Activated naive CD8-positive, alpha-beta T cell treated with anti-CD3 and anti-CD28 coated beads, Interleukin-2, amount 10 ng/mL, durations not matched to agents 7 days and 5 days (primary cell): ENCODE measurements at regions not wholly inside any gene's neighbourhood (a gene's known extent, or its start where the extent isn't known, plus 50 kb on each side); places are given as distances from the start of the nearest gene placed in this dataset.

ENCODE experiments used
- ATAC-seq: fragments of 150-1000 bp; cut with Tn5 transposase; one replicate; pipeline ENCODE4 v1.10.0; 2021; ENCODE audit warnings: low read depth, moderate library complexity
- POLR2A ChIA-PET: fragments of 350-600 bp; sonication (Branson Sonifier 250); formaldehyde crosslinking; loops from one replicate; lab custom pipeline; 2021; ENCODE audit warnings: antibody characterized with exemption; lab: Charles Lee
- DNase-seq: peaks from one replicate; pipeline ENCODE4 v3.0.0; 2021
- H3K27ac Mint-ChIP-seq: one replicate; pipeline ENCODE4 v1.8.0; 2022; ENCODE audit warnings: mild to moderate bottlenecking, mixed read lengths
- H3K27me3 Mint-ChIP-seq: one replicate; pipeline ENCODE4 v1.8.0; 2022; ENCODE audit warnings: mild to moderate bottlenecking, moderate library complexity, mixed read lengths
- H3K36me3 Mint-ChIP-seq: one replicate; pipeline ENCODE4 v1.8.0; 2021; ENCODE audit warnings: mild to moderate bottlenecking, mixed read lengths
- H3K4me1 Mint-ChIP-seq: one replicate; pipeline ENCODE4 v1.8.0; 2021; ENCODE audit warnings: mixed read lengths
- H3K4me3 Mint-ChIP-seq: one replicate; pipeline ENCODE4 v1.8.0; 2022; ENCODE audit warnings: mild to moderate bottlenecking, moderate library complexity, mixed read lengths
- H3K9me3 Mint-ChIP-seq: one replicate; pipeline ENCODE4 v1.8.0; 2021; ENCODE audit warnings: mixed read lengths

DNA sequence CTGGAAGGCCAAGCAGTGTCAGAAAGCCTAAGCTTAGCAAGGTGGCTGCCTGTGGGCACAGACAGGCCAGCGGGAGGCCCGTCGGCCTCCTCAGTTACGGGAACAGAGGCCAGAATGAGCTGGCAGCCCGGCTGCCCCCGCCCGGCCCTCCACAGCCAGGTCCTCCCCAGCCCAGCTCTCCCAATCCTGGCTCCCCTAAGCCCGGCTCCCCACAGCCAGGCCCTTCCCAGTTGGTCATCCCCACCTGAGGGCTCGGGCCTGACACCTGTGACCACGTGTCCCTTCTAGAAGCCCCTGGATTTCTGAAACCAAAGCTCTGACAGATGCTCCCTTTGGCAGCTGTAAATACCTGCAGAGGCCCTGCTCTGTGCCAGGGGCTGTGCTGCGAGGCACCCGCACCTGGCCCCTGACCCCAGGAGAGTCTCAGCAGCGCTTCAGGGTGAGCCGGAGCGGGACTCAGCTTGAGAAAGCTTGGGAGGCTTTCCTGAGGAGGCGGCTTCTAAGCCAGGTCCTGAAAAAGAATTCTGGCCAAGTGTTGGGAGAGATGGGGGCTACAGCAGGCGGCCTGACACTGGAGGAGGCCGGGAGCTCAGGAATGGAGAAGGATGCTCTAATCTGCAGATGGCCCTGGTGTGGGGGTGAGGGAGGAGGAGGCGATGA lies 80.4 kb upstream of the OLFM1 start:
- DNase-seq (no peak), ATAC-seq (no peak)
- peaks cover 1% of the 10 kb centered on the region for H3K9me3 Mint-ChIP-seq
- H3K4me3 Mint-ChIP-seq = no peak overlapping the region
- H3K4me1 Mint-ChIP-seq = no peaks in the 10 kb centered on the region
- POLR2A ChIA-PET = no interaction called here
- H3K36me3 Mint-ChIP-seq = no peaks in the 10 kb centered on the region
- no peak overlapping the region for H3K27ac Mint-ChIP-seq
- H3K27me3 Mint-ChIP-seq = no peaks in the 10 kb centered on the region

DNA sequence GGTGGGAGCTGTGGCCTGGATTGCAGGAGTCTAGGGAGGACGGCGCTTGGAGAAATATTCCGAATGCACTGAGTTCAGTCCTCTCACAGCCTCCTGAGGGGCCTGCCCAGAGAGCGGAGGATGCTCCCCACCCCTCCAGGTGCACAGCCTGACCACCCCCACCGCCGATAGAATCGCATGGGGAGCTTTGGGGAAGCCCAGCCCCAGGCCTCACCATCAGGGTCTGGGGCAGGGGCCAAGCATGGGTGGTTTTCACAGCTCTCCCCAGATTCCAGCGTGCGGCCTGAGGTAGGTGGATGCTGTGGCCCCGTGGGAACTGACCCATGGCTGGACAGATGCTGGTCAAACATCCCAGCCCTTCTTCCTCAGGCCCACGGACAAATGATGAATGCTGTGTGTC lies 79.9 kb upstream of the OLFM1 start:
- no peaks in the 10 kb centered on the region for H3K36me3 Mint-ChIP-seq
- no peaks in the 10 kb centered on the region for H3K4me1 Mint-ChIP-seq
- H3K9me3 Mint-ChIP-seq = no peaks in the 10 kb centered on the region
- H3K4me3 Mint-ChIP-seq = no peak overlapping the region
- ATAC-seq (no peak), DNase-seq (no peak)
- POLR2A ChIA-PET = no interaction called here
- no peak overlapping the region for H3K27ac Mint-ChIP-seq
- no peaks in the 10 kb centered on the region for H3K27me3 Mint-ChIP-seq

DNA sequence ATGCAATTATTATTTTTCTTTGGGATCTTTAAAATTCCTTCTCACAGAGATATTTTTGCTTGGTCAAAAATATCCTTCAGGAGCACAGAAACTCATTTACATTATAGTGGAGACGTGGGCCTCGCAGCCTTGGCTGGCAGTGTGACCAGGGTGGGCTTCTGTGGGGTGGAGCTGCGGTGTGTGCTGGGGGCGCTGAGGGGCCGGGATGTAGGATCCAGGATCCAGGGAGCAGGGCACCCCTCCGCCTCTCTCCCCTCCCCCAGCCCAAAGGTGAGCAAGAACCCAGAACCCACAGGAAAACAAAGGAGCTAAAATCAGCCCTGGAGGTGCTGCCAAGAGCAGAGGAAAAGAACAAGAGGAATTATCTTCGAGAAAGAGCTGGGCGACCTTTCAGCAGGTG lies 79.1 kb upstream of the OLFM1 start:
- H3K9me3 Mint-ChIP-seq = no peaks in the 10 kb centered on the region
- POLR2A ChIA-PET = no interaction called here
- DNase-seq (no peak), ATAC-seq (no peak)
- no peaks in the 10 kb centered on the region for H3K36me3 Mint-ChIP-seq
- no peak overlapping the region for H3K27ac Mint-ChIP-seq
- no peak overlapping the region for H3K4me3 Mint-ChIP-seq
- H3K27me3 Mint-ChIP-seq = no peaks in the 10 kb centered on the region
- H3K4me1 Mint-ChIP-seq = no peaks in the 10 kb centered on the region

DNA sequence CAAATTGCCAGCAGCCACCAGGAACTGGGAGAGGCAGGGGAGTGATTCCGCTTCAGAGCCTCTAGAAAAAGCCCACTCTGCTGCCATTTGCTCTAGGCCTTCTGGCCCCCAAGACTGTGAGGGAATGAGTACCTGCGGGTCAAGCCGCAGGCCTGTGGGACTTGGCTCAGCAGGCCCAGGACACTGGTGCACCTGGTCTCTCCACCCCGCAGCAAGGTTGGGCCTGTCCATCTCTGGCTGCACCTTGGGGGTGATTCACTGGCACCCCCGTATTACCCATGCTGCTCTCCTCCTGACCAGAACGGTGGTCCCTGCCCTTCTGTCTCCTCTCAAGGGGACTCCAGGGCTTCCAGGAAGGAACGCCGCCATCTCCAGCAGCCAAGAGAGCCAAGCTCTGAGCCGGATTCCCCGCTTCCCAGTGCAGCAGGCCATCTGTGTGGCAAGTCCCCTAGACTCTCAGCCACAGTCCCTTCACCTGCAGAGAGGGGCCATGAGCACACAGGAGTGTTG lies 78.4 kb upstream of the OLFM1 start:
- no peaks in the 10 kb centered on the region for H3K9me3 Mint-ChIP-seq
- DNase-seq (no peak), ATAC-seq (no peak)
- no peaks in the 10 kb centered on the region for H3K27me3 Mint-ChIP-seq
- H3K27ac Mint-ChIP-seq = no peak overlapping the region
- POLR2A ChIA-PET = no interaction called here
- H3K4me3 Mint-ChIP-seq = no peak overlapping the region
- no peaks in the 10 kb centered on the region for H3K4me1 Mint-ChIP-seq
- H3K36me3 Mint-ChIP-seq = no peaks in the 10 kb centered on the region

DNA sequence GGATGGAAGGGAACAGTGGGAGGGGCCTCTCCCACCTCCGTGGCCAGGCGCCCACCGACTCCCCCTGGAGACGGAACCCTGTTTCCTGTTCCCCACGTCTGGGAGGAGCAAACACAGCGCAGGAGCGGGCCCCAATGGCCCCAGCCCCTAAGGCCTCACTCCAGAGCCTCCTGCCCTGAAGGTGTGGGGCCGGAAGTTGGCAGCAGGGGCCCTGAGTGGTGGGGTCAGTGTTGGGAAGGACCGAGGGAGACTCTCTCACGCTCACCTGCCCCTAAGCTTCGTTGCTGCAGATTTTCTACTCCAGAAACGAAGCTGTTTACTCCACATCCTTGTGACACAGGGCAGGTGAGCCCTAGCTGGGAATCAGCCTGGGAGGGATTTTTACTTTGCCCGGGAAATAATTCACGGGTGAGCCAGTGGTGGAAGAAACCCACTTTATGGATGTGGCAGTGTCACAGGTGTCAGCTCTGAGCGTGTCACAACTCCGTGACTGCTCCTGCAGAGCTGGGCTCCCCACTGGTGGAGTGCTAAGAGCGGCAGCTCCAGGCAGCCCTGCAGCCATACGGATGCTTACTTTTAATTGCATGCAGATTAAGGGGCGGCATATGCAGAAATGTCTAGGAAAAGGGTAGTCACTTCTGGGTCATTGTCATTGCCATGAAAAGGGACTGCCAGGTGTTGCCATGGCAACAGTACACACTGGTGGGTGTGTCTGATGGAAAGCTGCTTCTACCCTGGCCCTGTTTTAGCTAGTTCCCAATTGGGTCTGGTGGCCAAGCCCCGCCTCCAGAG lies 77.5 kb upstream of the OLFM1 start:
- H3K27ac Mint-ChIP-seq = no peak overlapping the region
- H3K4me3 Mint-ChIP-seq = no peak overlapping the region
- H3K4me1 Mint-ChIP-seq = no peaks in the 10 kb centered on the region
- POLR2A ChIA-PET = no interaction called here
- DNase-seq (no peak), ATAC-seq (no peak)
- H3K36me3 Mint-ChIP-seq = no peaks in the 10 kb centered on the region
- no peaks in the 10 kb centered on the region for H3K9me3 Mint-ChIP-seq
- no peaks in the 10 kb centered on the region for H3K27me3 Mint-ChIP-seq

DNA sequence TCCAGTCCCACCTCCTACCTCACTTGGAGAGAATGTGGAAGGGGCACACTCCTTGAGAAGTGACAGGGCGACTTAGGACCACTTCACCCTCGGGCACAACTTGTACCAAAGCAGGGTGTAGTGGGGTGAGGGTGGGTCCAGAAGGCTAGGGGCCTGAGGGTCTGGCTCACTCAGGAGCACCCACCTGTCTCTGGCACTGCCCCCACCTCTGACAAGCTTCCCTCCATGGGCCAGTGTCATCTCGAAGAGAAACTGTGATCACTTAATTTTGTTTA lies 76.9 kb upstream of the OLFM1 start:
- Mint-ChIP-seq H3K4me1 (no peaks in the 10 kb centered on the region), H3K36me3 (no peaks in the 10 kb centered on the region), H3K4me3 (no peak overlapping the region), H3K27me3 (no peaks in the 10 kb centered on the region), H3K27ac (no peak overlapping the region), H3K9me3 (no peaks in the 10 kb centered on the region)
- DNase-seq (no peak), ATAC-seq (no peak)
- POLR2A ChIA-PET = no interaction called here

DNA sequence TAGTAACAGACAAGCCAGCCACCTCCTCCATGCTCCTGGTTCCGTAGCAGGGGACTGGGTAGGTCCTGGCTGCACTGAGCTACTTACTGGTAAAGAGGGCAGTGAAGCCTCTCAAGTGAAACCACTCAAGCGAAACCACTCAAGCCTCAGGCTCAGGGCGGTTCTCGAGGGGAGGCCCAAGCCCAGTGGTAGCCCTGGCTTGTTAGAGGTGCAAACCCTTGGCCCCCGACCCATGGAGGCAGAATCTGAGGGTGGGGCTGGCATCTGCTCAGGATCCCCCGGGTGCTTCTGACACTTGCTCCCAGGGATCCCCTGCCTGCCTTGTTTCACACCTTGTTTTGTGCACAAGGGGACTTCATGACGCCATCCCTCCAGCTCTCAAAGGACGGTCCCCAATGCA lies 76.5 kb upstream of the OLFM1 start:
- no peak overlapping the region for H3K27ac Mint-ChIP-seq
- DNase-seq (no peak), ATAC-seq (no peak)
- no peaks in the 10 kb centered on the region for H3K4me1 Mint-ChIP-seq
- POLR2A ChIA-PET = no interaction called here
- H3K4me3 Mint-ChIP-seq = no peak overlapping the region
- H3K36me3 Mint-ChIP-seq = no peaks in the 10 kb centered on the region
- no peaks in the 10 kb centered on the region for H3K9me3 Mint-ChIP-seq
- H3K27me3 Mint-ChIP-seq = no peaks in the 10 kb centered on the region

DNA sequence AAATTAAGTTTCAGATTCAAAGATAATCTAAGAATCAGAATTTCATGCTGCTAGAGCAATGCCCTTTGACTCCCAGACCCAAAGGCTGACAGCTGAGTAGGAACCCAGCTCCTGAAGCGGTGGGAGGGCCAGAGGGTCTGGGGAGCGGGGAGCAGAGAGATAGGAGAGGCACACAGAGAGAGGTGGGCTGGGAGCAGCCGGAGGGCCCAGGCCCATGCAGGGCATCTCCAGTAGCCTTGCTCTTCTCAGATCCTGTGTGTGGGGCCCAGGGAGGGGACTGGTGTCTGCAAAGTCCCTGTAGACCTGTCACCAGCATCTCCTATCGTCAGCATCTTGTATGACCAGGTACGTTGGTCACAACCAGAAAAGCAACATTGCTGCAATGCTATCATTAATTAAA lies 75.3 kb upstream of the OLFM1 start:
- Mint-ChIP-seq H3K36me3 (no peaks in the 10 kb centered on the region), H3K27me3 (no peaks in the 10 kb centered on the region), H3K4me3 (no peak overlapping the region), H3K27ac (no peak overlapping the region), H3K9me3 (no peaks in the 10 kb centered on the region), H3K4me1 (no peaks in the 10 kb centered on the region)
- POLR2A ChIA-PET = no interaction called here
- DNase-seq (no peak), ATAC-seq (no peak)

DNA sequence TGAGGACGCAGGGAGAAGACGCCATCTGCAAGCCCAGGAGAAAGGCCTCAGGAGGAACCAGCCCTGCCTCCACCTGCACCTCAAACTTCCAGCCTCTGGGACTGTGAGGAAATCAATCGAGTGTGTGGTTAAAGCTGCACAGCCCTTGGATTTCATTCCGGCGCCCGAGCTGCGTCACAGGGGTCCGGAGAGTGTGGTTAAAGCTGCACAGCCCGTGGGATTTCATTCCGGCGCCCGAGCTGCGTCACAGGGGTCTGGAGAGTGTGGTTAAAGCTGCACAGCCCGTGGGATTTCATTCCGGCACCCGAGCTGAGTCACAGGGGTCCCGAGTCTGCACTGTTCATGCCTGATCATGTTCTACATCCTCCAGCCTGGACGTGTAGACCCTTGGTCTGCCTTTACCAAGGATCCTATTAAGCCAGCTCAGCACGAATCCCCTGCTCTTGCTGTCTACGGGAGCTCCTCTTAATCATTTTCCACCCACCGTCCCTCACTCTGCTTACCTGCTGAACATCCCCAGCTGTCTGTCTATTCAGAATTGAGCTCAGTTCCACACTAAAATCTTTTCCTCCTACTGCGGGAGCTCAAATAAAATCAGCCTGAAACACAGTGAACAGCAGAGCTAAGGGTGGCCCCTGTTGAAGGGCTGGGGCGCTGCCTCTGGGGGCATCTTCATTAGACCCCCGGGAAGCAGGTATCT lies 73.0 kb upstream of the OLFM1 start:
- Mint-ChIP-seq H3K4me1 (peaks cover 2% of the 10 kb centered on the region), H3K4me3 (no peak overlapping the region), H3K27me3 (no peaks in the 10 kb centered on the region), H3K36me3 (no peaks in the 10 kb centered on the region), H3K27ac (no peak overlapping the region), H3K9me3 (no peaks in the 10 kb centered on the region)
- POLR2A ChIA-PET = no interaction called here
- ATAC-seq (no peak), DNase-seq (no peak)

DNA sequence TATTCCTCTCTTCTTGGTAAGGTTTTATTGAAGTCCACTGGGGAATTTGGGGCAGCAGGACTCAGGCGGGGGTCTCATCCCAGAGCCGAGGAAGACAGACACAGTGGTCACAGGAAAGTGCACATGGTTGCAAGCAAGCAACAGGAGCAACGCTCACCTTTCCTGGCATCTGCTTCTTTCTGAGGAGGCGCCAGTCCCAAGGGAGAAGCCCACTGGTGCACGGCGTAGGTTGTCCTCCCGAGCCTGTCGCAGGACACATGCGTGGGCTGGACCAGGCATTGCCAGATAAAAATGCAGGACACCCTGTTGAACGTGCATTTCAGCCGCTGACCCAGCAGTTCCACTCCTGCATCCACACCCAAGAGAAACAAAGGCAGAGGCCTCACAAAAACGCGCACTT lies 72.4 kb upstream of the OLFM1 start:
- ATAC-seq (no peak), DNase-seq (no peak)
- H3K27ac Mint-ChIP-seq = no peak overlapping the region
- no peaks in the 10 kb centered on the region for H3K36me3 Mint-ChIP-seq
- no peaks in the 10 kb centered on the region for H3K27me3 Mint-ChIP-seq
- POLR2A ChIA-PET = no interaction called here
- no peaks in the 10 kb centered on the region for H3K9me3 Mint-ChIP-seq
- H3K4me1 Mint-ChIP-seq = peaks cover 2% of the 10 kb centered on the region
- H3K4me3 Mint-ChIP-seq = no peak overlapping the region

DNA sequence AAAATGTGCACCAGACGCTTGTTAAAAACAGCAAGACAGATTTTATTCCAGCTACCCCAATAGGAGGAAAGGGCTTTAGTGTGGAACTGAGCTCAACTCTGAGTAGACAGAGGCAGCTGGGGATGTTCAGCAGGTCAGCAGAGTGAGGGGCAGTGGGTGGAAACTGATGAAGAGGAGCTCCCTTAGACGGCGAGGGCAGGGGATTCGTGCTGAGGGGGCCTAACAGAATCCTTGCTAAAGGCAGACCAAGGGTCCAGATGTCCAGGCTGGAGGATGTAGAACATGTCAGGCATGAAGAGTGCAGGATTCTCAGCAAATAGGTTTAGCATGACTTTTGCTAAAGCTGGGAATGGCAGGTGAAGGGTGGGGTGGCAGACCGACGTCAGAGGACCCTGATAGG lies 71.9 kb upstream of the OLFM1 start:
- H3K27me3 Mint-ChIP-seq = no peaks in the 10 kb centered on the region
- no peaks in the 10 kb centered on the region for H3K36me3 Mint-ChIP-seq
- H3K4me1 Mint-ChIP-seq = peaks cover 2% of the 10 kb centered on the region
- ATAC-seq = no peak
- POLR2A ChIA-PET = no interaction called here
- H3K27ac Mint-ChIP-seq = no peak overlapping the region
- DNase-seq = no peak
- H3K9me3 Mint-ChIP-seq = no peaks in the 10 kb centered on the region
- H3K4me3 Mint-ChIP-seq = no peak overlapping the region

DNA sequence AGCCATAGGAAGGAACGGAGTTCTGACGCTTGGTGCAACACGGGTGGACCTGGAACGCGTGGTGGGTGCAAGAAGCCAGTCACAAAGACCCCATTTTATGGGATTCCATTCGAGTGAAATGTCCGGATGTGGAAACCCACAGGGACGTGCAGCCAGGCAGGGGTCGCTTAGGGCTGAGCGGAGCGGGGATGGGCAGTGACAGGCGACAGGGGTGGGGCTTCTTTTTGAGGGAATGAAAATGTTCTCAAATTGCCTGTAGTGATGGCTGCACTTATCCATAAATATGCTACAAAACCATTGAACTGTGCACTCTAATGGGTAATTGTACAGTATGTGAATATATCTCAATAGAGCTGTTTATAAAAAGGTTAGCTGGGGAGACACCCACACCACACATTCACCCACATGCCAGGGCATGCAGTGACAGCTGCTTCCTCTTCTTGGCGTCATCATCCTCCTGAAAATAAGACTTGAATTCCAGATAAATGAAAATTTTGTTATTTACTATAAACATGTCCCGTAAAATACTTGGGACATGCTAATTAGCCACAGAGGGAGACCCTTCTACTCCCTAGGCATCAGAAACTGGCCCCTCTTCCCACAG lies 71.3 kb upstream of the OLFM1 start:
- no peaks in the 10 kb centered on the region for H3K36me3 Mint-ChIP-seq
- H3K9me3 Mint-ChIP-seq = no peaks in the 10 kb centered on the region
- DNase-seq (no peak), ATAC-seq (no peak)
- H3K27me3 Mint-ChIP-seq = no peaks in the 10 kb centered on the region
- H3K27ac Mint-ChIP-seq = no peak overlapping the region
- POLR2A ChIA-PET = no interaction called here
- no peak overlapping the region for H3K4me3 Mint-ChIP-seq
- H3K4me1 Mint-ChIP-seq = peaks cover 2% of the 10 kb centered on the region

DNA sequence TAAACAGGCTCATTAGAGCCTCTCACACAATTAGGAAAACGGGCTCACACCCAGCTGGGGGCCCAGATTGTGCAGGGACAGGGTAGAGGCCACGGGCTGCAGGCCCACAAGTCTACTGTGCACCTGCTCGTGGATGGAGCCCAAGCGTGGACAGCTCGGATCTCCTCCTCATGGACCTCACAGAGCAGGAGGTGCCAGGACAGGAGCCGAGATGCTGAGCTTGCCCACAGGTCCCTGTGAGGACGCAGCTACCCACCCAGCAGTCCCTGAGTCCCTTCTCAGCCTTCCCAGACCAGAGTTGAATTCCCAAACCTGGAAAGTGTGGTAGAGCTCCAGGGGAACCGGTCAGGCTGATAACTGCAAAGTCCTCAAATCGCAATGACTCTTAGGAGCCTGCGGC lies 70.6 kb upstream of the OLFM1 start:
- no peak overlapping the region for H3K4me3 Mint-ChIP-seq
- no peaks in the 10 kb centered on the region for H3K27me3 Mint-ChIP-seq
- H3K27ac Mint-ChIP-seq = no peak overlapping the region
- H3K9me3 Mint-ChIP-seq = no peaks in the 10 kb centered on the region
- DNase-seq = no peak
- no peak for ATAC-seq
- POLR2A ChIA-PET = no interaction called here
- no peaks in the 10 kb centered on the region for H3K36me3 Mint-ChIP-seq
- peaks cover 2% of the 10 kb centered on the region for H3K4me1 Mint-ChIP-seq

DNA sequence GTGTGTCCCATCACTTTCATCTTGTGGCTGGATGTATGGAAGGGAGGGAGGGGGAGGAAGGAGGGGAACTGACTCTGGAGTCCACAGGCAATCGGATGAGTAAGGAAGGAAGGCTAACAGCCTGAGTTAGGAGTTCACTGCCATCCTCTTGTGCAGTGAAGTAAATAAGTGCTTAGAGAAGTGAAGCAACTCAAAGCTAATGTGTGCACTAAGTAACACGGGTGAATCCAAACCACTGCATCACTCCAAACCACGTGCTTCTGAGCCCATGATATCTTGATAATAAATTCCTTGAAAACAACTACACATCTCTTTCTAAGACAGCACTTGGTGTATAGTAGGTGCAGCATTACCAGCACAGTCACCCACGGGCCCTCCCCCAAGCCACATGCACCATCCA lies 69.6 kb upstream of the OLFM1 start:
- H3K36me3 Mint-ChIP-seq = no peaks in the 10 kb centered on the region
- ATAC-seq (no peak), DNase-seq (no peak)
- H3K9me3 Mint-ChIP-seq = no peaks in the 10 kb centered on the region
- H3K27me3 Mint-ChIP-seq = no peaks in the 10 kb centered on the region
- no peak overlapping the region for H3K4me3 Mint-ChIP-seq
- H3K4me1 Mint-ChIP-seq = peaks cover 2% of the 10 kb centered on the region
- POLR2A ChIA-PET = no interaction called here
- H3K27ac Mint-ChIP-seq = no peak overlapping the region
